Mesodermal cell (in vitro differentiated cells): ENCODE measurements at regions not wholly inside any gene's neighbourhood (a gene's known extent, or its start where the extent isn't known, plus 50 kb on each side); places are given as distances from the start of the nearest gene placed in this dataset.

ENCODE experiments used
- H3K27ac ChIP-seq: 2 replicates; pipeline ENCODE4 v1.7.0; 2013; ENCODE audit warnings: mild to moderate bottlenecking, low read depth, low read length, moderate library complexity; ENCODE audit not compliant: severe bottlenecking
- H3K36me3 ChIP-seq: 2 replicates; pipeline ENCODE4 v1.7.1; 2013; ENCODE audit warnings: mild to moderate bottlenecking, low read length, moderate library complexity; ENCODE audit not compliant: control insufficient read depth, insufficient read depth
- H3K4me1 ChIP-seq: one replicate; pipeline ENCODE4 v1.7.1; 2013; ENCODE audit warnings: mild to moderate bottlenecking, low read length; ENCODE audit not compliant: insufficient read depth, control insufficient read depth, poor library complexity, severe bottlenecking
- H3K4me3 ChIP-seq: 2 replicates; pipeline ENCODE4 v1.7.0; 2013; ENCODE audit warnings: low read length, control low read depth, mild to moderate bottlenecking; ENCODE audit not compliant: insufficient read depth, poor library complexity, severe bottlenecking; ENCODE audit errors: extremely low read depth
- H3K9me3 ChIP-seq: 2 replicates; pipeline ENCODE4 v1.7.1; 2013; ENCODE audit warnings: mild to moderate bottlenecking, low read length, moderate library complexity; ENCODE audit not compliant: control insufficient read depth
- WGBS, 2 experiments: methylation state at CpG; one replicate each; pipeline ENCODE4 v1.1.5; 2013; ENCODE audit warnings: missing lambda C conversion rate in 2 of 2; ENCODE audit not compliant: insufficient coverage in 2 of 2; 5-methylcytosine and 5-hydroxymethylcytosine counted together

DNA sequence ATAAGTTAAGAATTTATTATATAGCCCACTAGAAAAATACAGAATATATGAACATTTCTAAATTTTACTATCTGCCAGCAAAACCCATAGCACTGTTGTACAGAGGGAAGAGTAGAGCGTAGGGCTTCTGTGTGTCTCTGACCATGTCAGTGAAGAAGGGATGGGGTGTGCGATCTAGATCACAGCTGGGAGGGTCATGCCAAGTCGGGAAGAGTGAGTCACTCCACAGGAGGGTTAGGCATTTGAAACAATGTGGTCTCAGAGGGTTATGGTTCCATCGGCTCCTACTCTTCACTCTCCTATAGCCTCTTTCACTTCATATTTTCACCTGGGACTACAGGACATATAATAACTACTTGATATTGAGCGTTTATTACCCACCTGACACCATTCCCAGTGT lies 185.1 kb upstream of the DDHD1 start:
- H3K4me1 ChIP-seq, result peaks cover 5% of the 10 kb centered on the region
- H3K9me3 ChIP-seq, result peaks cover 7% of the 10 kb centered on the region
- no peak overlapping the region for H3K27ac ChIP-seq
- no peak overlapping the region for H3K4me3 ChIP-seq
- no peaks in the 10 kb centered on the region for H3K36me3 ChIP-seq
- WGBS, 2 experiments, result 86 to 89% methylated on average over 1 to 3 of the region's 5 CpGs

DNA sequence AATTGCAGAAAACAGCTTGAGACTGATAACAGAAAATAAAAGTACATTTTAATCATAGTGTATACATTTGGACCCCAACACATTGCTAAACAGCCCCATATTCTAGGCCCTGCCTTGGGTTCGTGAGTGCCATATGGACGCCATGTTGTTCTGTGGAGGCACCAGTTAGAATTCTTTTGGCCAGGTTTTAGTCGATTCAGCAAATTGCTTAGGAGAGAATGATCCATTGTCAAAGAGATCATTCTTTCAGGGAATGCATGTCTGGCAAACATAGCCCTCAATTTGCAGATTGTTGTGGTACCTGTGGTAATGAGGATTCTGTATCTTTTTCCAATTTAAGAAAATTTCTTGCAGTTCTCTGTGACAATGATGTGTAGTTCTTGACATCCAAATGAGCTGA lies 183.6 kb upstream of the DDHD1 start:
- Histone ChIP-seq H3K4me3 (no peak overlapping the region), H3K27ac (no peak overlapping the region), H3K9me3 (peaks cover 7% of the 10 kb centered on the region), H3K36me3 (no peaks in the 10 kb centered on the region), H3K4me1 (peaks cover 5% of the 10 kb centered on the region)
- WGBS, 2 experiments, result 86 to 92% methylated on average over 1 to 3 of the region's 3 CpGs

DNA sequence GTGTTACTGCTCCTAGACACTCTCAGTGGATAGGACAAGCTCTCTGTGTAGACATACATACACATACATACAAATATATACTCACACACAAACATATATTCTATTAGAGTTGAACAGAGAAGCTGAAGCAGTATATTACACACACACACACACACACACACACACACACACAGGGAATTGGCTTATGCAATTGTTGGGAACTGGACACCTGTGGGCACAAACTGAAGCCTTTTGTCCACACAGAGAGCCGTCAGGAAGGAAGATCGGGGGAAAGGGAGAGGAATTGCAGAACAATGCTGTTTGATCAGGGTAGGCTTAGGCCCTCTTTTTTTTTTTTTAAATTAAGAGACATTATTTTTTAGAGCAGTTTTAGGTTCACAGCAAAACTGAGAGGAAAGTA lies 180.7 kb upstream of the DDHD1 start:
- Histone ChIP-seq H3K9me3 (peaks cover 7% of the 10 kb centered on the region), H3K4me1 (no peaks in the 10 kb centered on the region), H3K36me3 (no peaks in the 10 kb centered on the region), H3K27ac (no peak overlapping the region), H3K4me3 (no peak overlapping the region)
- no CpG with 5 or more reads among the region's 2 CpGs for WGBS, 2 experiments

DNA sequence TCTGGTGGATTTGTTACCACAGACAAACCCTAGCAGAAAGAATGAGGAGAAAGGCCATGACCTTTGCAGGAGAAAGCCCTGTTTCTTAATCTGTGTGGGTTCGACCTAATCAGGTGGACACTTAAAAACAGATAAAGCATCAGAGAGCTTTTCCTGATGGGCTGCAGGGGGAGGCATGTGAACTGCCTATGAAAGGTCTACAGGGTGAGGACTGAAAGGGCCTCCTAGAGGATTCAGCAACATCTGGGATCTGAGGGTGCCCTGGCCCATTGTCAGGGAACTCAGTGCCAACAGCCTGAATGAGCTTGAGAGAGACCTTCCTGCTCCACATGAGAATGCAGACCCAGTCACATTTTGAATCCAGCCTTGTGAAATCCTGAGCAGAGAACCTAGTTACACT lies 178.8 kb upstream of the DDHD1 start:
- 89 to 91% methylated on average over 1 of the region's 1 CpG for WGBS, 2 experiments
- peaks cover 6% of the 10 kb centered on the region for H3K4me1 ChIP-seq
- H3K36me3 ChIP-seq, result no peaks in the 10 kb centered on the region
- no peak overlapping the region for H3K27ac ChIP-seq
- no peak overlapping the region for H3K4me3 ChIP-seq
- H3K9me3 ChIP-seq, result peaks cover 7% of the 10 kb centered on the region

DNA sequence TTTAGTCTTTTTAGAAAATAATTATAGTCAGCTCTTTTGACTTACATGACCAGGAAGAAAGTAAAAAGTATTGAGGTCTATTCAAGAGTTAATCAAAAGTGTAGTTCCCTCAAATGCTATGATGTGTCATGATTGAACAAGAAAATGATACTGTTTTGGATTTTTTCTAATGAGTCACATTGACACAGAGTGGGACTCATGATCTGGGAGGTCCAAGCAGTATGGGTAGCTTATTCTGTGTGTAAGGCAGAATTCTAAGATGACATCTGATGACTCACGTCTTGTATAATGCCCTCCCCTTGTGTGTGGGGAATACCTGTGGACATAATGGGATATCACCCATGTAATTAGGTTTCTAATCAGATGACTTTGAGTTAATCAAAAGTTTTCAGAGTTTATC lies 178.1 kb upstream of the DDHD1 start:
- H3K4me1 ChIP-seq, result peaks cover 6% of the 10 kb centered on the region
- H3K4me3 ChIP-seq, result no peak overlapping the region
- no peak overlapping the region for H3K27ac ChIP-seq
- peaks cover 3% of the 10 kb centered on the region for H3K9me3 ChIP-seq
- no peaks in the 10 kb centered on the region for H3K36me3 ChIP-seq
- 100% methylated on average over 1 of the region's 1 CpG; no CpG with 5 or more reads in 1 of the 2 experiments for WGBS, 2 experiments

DNA sequence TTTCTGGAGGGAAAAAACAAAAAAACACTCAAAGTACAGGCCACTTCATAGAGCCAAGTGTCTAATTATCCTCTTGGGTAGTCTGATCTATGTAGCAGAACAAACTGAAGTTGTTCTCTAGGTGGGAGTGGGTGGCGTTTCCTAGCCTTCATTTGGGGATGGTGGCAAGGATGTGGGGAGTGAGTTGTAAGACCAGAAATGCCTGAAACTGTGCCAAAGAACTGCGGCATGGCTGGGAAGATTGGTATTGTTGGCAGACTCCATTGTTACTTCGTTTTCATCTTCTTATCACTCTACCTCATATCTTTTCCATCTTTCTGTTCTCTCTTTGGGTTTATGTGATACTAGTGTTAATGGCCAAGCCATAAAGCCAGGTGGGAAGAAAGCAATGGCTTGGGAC lies 177.3 kb upstream of the DDHD1 start:
- H3K9me3 ChIP-seq, result no peaks in the 10 kb centered on the region
- no peak overlapping the region for H3K27ac ChIP-seq
- H3K4me1 ChIP-seq, result peaks cover 6% of the 10 kb centered on the region
- WGBS, 2 experiments, result 80% methylated on average over 1 of the region's 3 CpGs; no CpG with 5 or more reads in 1 of the 2 experiments
- H3K4me3 ChIP-seq, result no peak overlapping the region
- H3K36me3 ChIP-seq, result no peaks in the 10 kb centered on the region

DNA sequence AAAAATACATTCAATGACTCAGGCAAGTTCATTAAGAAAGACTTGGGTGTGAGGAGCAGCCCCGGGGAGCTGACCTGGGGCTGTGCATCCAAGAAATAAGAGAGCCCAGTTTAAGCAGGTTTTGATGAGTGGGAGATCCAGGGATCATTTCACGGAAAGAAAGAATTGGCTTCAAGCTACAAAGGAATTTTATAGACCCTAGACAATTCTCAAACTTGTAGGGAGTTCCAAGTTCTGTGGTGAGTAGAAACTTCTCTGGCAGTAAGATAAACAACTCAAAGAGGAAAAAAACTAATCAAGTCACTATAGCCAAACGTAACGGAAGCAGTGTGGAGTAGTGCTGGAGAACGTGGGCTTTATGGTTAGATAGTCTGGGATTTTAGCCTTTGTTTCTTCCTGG lies 175.7 kb upstream of the DDHD1 start:
- WGBS, 2 experiments, result 80 to 90% methylated on average over 1 to 4 of the region's 5 CpGs
- no peak overlapping the region for H3K4me3 ChIP-seq
- no peak overlapping the region for H3K27ac ChIP-seq
- H3K9me3 ChIP-seq, result no peaks in the 10 kb centered on the region
- no peaks in the 10 kb centered on the region for H3K36me3 ChIP-seq
- peaks cover 6% of the 10 kb centered on the region for H3K4me1 ChIP-seq

DNA sequence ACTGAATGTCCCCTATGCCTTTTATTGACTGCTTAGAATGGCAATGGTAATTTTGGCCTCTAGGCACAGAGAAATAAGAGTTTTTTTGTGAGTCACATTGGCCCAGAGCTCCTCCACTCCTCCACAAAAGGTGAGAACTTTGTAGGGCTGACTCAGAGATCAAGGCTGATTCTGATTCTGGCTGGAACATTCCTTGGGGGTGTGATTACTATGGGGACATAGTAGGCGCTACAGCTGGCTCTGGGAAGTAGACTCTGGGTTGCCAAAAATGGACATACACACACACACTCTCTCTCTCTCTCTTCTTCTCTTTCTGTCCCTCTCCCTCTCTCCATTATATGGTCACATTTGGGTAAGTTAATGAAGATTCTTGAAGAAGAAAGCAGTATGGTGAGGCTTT lies 174.6 kb upstream of the DDHD1 start:
- Histone ChIP-seq H3K36me3 (no peaks in the 10 kb centered on the region), H3K4me1 (peaks cover 6% of the 10 kb centered on the region)
- no CpG with 5 or more reads among the region's 1 CpG for WGBS, 2 experiments

DNA sequence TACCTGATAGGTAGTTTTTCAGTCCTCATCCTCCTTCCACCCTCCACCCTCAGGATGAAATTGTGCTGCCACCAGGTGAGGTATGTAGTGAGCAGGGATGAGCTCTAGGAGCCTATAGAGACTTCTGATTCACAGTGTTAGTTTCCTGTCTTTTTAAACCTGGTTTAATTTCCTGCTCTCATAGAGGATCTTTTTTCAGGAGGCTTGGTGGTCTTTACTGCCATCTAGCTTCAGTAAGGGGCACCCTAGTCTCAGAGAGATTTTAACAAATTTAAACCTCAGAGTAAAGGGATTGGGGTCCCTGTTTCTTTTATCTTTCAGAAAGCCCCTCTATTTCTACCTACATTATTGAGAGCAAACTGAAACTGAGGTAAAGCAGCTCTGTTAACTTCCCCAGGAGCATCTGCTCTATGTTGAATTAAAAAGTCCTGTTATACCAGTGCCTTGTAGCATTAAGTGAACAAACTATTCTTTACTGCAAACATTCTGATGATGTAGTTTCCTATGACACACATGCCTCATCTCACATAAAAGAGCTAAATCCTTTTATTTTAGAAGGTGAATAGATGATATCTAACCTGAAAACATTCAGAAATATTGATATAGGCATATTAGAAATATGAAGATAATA lies 172.2 kb upstream of the DDHD1 start:
- H3K27ac ChIP-seq, result no peak overlapping the region
- H3K4me3 ChIP-seq, result no peak overlapping the region
- peaks cover 6% of the 10 kb centered on the region for H3K4me1 ChIP-seq
- no peaks in the 10 kb centered on the region for H3K36me3 ChIP-seq
- no peaks in the 10 kb centered on the region for H3K9me3 ChIP-seq

More for the DNA sequence above, 174.6 kb upstream of the DDHD1 start:
- no peak overlapping the region for H3K4me3 ChIP-seq
- no peaks in the 10 kb centered on the region for H3K9me3 ChIP-seq
- no peak overlapping the region for H3K27ac ChIP-seq

DNA sequence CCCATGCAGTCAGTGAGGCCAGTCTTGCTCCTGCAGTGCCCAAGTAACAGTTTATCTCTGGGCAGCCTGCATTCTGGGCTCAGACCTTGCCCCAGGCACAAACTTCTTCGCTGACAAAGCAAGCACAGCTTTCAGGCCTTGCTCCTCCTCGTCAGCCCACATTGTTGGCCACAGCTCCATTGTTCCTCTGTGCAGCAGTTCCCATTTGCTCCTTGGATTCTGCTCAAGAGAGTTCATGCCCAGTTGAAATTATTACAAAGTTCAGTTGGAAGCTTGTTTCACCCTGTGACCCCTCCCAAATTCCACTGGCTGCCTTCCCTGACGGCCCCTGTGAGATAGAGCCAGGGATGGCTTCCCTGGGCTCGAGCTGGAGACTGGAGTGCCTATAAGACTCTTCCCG lies 163.4 kb upstream of the DDHD1 start:
- WGBS, 2 experiments, result 74 to 83% methylated on average over 3 to 4 of the region's 5 CpGs
- no peak overlapping the region for H3K27ac ChIP-seq
- no peak overlapping the region for H3K4me3 ChIP-seq

DNA sequence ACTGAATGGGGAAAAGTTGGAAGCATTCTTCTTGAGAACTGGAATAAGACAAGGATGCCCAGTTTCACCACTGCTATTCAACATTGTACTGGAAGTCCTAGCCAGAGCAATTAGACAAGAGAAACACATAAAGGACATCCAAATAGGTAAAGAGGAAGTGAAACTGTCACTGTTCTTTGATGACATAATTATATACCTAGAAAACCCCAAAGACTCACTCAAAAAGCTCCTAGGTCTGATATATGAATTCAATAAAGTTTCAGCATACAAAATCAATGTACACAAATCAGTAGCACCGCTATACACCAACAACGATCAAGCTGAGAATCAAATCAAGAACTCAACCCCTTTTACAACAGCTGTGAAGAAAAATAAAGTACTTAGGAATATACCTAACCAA lies 157.3 kb upstream of the DDHD1 start:
- Histone ChIP-seq H3K27ac (no peak overlapping the region), H3K9me3 (peaks cover 9% of the 10 kb centered on the region), H3K4me3 (no peak overlapping the region), H3K4me1 (peaks cover 17% of the 10 kb centered on the region), H3K36me3 (no peaks in the 10 kb centered on the region)
- WGBS, 2 experiments, result no CpG with 5 or more reads among the region's 2 CpGs

More for the DNA sequence above, 163.4 kb upstream of the DDHD1 start:
- H3K4me1 ChIP-seq, result no peaks in the 10 kb centered on the region
- peaks cover 7% of the 10 kb centered on the region for H3K9me3 ChIP-seq
- H3K36me3 ChIP-seq, result no peaks in the 10 kb centered on the region
